ENCODE measurements at regions not wholly inside any gene's neighbourhood (a gene's known extent, or its start where the extent isn't known, plus 50 kb on each side); places are given as distances from the start of the nearest gene placed in this dataset.
A peak's percentile ranks its signal among the peaks of the same experiment; 100 is the strongest.

DNA sequence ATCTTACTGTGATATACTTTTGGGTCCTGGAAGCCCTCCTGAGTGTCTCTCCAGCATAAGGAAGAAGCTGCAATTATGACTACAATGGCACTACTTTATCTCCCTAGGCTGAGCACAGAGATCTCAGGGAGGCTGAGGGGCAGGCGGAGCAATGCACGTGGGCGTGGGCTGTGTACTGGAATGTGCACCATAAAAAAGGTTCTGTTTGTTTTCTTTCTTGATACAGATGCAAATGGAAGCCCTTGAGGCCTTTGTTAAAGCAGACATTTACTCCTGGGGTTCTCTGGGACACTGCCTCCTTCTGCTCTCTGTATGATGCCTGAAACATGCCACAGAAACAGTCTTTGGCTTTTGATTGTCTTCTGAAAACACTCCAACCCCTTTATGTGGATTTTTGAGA lies 79.1 kb upstream of the DLX2 start:
- Mint-ChIP-seq H3K36me3 (peaks cover 0 to 2% (median 0%) of the 10 kb centered on the region in 3 donors), H3K27ac (peak overlapping the region in 1 of 6 donors; percentile 70), H3K27me3 (ENCODE audit: low read depth in 3 of 3) (peaks cover 0 to 4% (median 2%) of the 10 kb centered on the region in 3 donors), H3K9me3 (peaks cover 0 to 1% (median 0%) of the 10 kb centered on the region in 6 donors), H3K4me1 (peaks cover 40 to 42% of the 10 kb centered on the region in 2 donors), H3K4me3 (peak overlapping the region in 3 of 5 donors; percentile 25 to 34 (median 29))
- DNase-seq, result no peak

DNA sequence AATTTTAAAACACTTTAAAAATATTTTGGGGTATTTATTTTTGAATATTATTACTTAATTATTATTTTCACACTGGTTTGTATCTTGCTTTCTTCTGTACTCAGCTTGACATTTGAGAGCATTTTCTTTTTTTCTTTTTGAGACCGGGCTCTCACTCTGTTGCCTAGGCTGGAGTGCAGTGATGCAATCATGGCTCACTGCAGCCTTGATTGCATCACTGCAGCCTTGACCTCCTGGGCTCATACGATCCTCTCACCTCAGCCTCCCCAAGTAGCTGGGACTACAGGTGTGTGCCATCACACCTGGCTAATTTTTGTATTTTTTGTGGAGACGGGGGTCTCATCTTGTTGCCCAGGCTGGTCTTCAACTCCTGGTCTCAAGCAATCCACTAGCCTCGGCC lies 79.9 kb upstream of the DLX2 start:
- Mint-ChIP-seq H3K9me3 (peaks cover 0 to 1% (median 0%) of the 10 kb centered on the region in 6 donors), H3K27ac (no peak overlapping the region)
- DNase-seq, result no peak

DNA sequence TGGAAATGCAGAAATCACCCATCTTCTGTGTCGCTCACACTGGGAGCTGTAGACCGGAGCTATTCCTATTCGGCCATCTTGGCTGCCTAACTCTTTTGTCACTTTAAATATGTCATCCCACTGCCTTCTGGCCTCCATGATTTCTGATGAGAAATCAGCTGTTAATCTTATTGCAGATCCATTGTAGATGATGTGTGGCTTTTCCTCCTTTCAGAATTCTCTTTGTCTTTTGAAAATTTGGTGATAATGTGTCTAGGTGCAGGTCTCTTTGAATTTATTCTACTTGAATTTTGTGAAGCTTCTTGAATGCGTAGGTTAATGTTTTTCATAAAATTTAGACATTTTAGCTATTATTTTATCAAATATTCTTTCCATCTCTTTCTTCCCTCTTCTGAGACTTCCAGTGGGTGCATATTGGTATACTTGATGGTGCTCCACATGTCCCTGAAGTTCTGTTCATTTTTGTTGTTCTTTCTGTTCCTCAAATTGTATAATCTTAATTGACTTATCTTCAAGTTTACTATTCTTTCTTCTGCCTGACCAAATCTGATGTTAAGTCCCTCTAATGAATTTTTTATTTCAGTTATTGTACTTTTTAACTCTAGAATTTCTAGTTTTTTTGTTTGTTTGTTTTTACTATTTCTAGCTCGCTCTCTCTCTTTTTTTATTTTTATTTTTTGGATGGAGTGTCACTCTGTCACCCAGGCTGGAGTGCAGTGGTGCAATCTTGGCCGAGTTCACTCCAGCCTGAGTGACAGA lies 90.8 kb upstream of the DLX2 start:
- Mint-ChIP-seq H3K27ac (no peak overlapping the region), H3K4me1 (peaks cover 19 to 23% of the 10 kb centered on the region in 2 donors), H3K27me3 (ENCODE audit: low read depth in 3 of 3) (peaks cover 0 to 3% (median 2%) of the 10 kb centered on the region in 3 donors), H3K4me3 (no peak overlapping the region), H3K9me3 (peaks cover 13 to 30% (median 24%) of the 10 kb centered on the region in 6 donors), H3K36me3 (peaks cover 10 to 13% (median 12%) of the 10 kb centered on the region in 3 donors)
- DNase-seq, result no peak

More for the DNA sequence above, 79.9 kb upstream of the DLX2 start:
- Mint-ChIP-seq H3K4me1 (peaks cover 40 to 42% of the 10 kb centered on the region in 2 donors), H3K4me3 (no peak overlapping the region), H3K27me3 (ENCODE audit: low read depth in 3 of 3) (peaks cover 0 to 4% (median 2%) of the 10 kb centered on the region in 3 donors), H3K36me3 (peaks cover 0 to 2% (median 0%) of the 10 kb centered on the region in 3 donors)

DNA sequence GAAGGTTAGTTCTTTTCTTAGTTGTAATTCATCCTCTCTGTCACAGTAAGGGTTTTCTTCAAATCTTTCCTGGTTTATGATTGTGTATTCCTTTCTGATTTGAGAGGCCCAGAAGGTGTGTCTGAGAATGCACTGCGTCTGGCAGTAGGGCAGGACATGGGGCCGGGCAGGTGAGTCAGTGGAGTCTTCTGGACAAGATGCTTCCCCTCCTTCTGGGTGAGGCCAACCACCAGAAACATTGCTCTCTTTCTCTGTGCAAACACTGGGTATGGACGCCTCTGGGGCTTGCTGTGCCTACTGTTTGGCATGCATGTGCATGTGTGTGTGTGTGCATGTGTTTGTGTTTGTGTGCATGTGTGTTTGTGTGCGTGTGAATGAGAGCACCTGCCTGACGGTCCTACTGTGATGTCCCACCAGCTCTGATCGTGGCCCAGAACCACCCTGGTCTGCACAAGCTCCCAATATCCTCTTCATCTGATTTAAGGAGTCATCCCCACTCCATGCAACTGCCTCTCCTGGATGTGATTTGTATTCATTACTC lies 93.2 kb upstream of the DLX2 start:
- Mint-ChIP-seq H3K9me3 (peaks cover 13 to 41% (median 29%) of the 10 kb centered on the region in 6 donors), H3K4me3 (peak overlapping the region in 1 of 5 donors; percentile 78)

DNA sequence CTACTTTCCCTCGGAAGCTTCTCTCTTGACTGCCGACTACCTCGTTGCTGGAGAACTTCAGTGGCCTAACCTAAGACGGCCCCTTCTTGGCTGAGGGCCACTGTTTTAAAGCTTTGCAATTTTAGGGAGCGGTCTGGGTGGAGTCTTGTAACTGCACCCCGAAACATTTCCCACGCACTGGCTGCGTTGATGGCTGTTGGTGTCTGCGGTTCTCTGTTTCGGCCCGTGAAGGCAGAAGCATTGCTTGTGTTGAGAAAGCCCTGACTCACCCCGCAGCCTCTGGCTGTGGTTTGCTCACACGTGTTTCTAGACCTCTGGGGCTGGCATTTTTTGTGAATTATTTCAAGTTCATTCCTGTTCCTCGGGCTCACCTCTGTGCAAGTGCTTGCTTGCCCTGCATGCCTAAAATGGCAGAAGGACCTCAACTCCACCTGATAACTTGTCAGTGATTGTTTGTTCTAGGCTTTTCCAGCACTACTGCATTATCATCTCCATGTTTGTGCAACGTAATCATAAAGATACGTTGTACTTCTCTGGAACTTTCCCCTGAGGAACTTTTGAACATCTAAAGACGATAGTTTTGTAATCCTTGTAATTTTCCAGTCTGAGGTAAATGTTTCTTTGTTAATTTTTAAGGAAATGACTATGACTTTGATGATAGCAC lies 94.2 kb upstream of the DLX2 start:
- Mint-ChIP-seq H3K27me3 (ENCODE audit: low read depth in 3 of 3) (peaks cover 2% of the 10 kb centered on the region in 3 donors), H3K9me3 (peaks cover 13 to 41% (median 29%) of the 10 kb centered on the region in 6 donors), H3K36me3 (peaks cover 12 to 17% (median 14%) of the 10 kb centered on the region in 3 donors), H3K27ac (peak overlapping the region in 3 of 6 donors; percentile 20 to 60 (median 54)), H3K4me3 (peak overlapping the region in 4 of 5 donors; percentile 33 to 78 (median 66)), H3K4me1 (peaks cover 19 to 23% of the 10 kb centered on the region in 2 donors)
- peak in 2 of 3 donors; percentile 16 to 27 for DNase-seq

More for the DNA sequence above, 93.2 kb upstream of the DLX2 start:
- DNase-seq, result no peak
- peaks cover 19 to 23% of the 10 kb centered on the region in 2 donors for H3K4me1 Mint-ChIP-seq
- peaks cover 12 to 17% (median 14%) of the 10 kb centered on the region in 3 donors for H3K36me3 Mint-ChIP-seq
- peaks cover 2% of the 10 kb centered on the region in 3 donors for H3K27me3 Mint-ChIP-seq (ENCODE audit: low read depth in 3 of 3)
- peak overlapping the region in 1 of 6 donors; percentile 54 for H3K27ac Mint-ChIP-seq

DNA sequence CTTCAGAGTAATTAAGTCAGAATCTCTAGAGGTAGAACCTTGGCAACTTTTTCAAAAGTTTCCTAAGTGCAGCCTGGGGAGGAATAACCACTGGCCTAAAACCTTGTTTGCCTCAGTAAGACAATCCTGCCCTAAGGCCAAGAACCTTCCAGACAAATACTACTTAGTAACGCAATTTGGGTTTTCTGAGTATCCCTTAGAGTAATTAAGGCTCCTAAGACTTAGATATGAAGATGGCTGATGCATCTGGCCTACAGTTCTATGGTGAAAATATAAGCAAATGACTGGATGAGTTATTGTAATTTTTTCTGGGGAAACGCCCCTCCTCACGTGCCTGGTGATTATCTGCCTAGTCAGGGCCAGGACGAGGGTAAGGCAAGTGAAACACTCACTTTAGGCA lies 95.7 kb upstream of the DLX2 start:
- H3K36me3 Mint-ChIP-seq, result peaks cover 9 to 15% (median 12%) of the 10 kb centered on the region in 3 donors
- peaks cover 19 to 23% of the 10 kb centered on the region in 2 donors for H3K4me1 Mint-ChIP-seq

DNA sequence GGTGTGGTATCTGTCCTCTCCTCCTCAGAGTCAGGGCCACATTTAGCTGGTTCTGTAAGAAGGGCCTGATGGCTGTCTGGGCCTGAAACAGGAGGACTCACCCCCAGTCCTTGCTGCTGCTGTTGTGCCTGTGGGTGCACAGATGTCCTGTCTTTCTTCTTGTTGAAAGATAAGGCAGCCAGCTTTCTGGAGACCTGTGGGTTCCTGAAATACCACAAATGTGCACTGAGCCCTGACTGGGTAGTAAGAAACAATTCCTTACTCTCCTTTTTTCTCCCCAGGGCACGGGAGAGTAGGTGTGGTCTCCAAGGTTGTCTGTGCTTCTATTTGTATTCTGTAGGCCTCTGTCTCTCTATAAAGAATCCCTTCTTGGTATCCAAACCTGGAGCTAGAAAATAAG lies 96.2 kb upstream of the DLX2 start:
- Mint-ChIP-seq H3K27me3 (ENCODE audit: low read depth in 3 of 3) (peaks cover 0 to 2% (median 2%) of the 10 kb centered on the region in 3 donors), H3K4me3 (no peak overlapping the region), H3K4me1 (peaks cover 19 to 23% of the 10 kb centered on the region in 2 donors), H3K36me3 (peaks cover 4 to 12% (median 8%) of the 10 kb centered on the region in 3 donors), H3K27ac (no peak overlapping the region), H3K9me3 (peaks cover 6 to 31% (median 21%) of the 10 kb centered on the region in 6 donors)
- DNase-seq, result no peak

More for the DNA sequence above, 95.7 kb upstream of the DLX2 start:
- Mint-ChIP-seq H3K27me3 (ENCODE audit: low read depth in 3 of 3) (peaks cover 2% of the 10 kb centered on the region in 3 donors), H3K9me3 (peaks cover 10 to 36% (median 26%) of the 10 kb centered on the region in 6 donors), H3K27ac (peak overlapping the region in 1 of 6 donors; percentile 50), H3K4me3 (no peak overlapping the region)
- no peak for DNase-seq

DNA sequence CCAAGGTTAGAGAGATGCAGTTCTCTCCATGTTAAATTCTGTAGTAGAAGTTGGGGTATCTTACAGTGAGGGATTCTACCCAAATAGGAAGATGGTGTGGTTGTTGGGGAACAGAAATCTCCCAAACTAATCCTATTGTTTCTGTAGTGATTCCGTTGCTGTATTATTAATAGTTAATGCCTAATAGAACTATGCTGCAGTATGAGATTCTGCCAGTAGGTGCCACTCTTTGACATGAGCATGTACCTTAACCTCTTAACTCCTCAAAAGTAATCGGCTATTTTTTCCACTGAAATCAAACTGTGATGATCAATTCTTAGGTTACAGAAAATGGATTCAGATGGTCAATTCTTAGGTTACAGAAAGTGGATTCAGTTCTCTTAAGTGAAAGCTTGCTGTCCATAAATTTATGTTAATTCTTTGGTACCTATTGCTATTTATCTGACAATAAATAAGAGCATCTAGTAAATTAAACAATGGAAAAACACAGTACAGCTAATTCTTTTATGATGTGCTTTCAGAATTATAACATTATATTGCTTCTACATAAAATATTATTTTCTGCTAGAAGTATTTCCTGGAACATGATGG lies 97.9 kb upstream of the DLX2 start:
- Mint-ChIP-seq H3K4me3 (no peak overlapping the region), H3K4me1 (peaks cover 18% of the 10 kb centered on the region in 2 donors), H3K9me3 (peaks cover 2 to 16% (median 7%) of the 10 kb centered on the region in 6 donors), H3K27me3 (ENCODE audit: low read depth in 3 of 3) (peaks cover 1 to 2% (median 2%) of the 10 kb centered on the region in 3 donors), H3K36me3 (peaks cover 0 to 4% (median 4%) of the 10 kb centered on the region in 3 donors), H3K27ac (no peak overlapping the region)
- DNase-seq, result no peak

DNA sequence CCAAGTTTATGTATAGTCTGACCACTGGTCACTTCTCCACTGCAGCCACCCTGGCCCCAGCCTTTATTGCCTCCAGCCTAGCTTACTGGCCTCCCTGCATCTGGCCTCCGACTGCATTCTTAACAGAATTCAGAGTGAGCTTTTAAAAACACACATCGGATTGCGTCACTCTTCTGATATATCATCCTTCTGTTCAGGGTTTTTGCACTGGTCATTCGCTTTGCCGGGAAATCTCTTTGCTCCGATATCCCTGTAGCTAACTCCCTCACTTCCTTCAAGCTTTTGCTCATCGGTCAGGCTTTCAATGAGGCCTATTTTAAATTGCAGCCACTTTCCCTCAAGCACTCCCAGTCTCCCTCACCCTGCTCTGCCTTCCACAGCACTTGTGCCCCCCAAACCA lies 101.6 kb upstream of the DLX2 start:
- H3K4me3 Mint-ChIP-seq, result no peak overlapping the region
- no peaks in the 10 kb centered on the region for H3K4me1 Mint-ChIP-seq
- H3K9me3 Mint-ChIP-seq, result peaks cover 0 to 11% (median 5%) of the 10 kb centered on the region in 6 donors
- peaks cover 0 to 4% (median 4%) of the 10 kb centered on the region in 3 donors for H3K36me3 Mint-ChIP-seq
- H3K27me3 Mint-ChIP-seq (ENCODE audit: low read depth in 3 of 3), result peaks cover 2 to 4% (median 3%) of the 10 kb centered on the region in 3 donors
- DNase-seq, result no peak
- no peak overlapping the region for H3K27ac Mint-ChIP-seq

DNA sequence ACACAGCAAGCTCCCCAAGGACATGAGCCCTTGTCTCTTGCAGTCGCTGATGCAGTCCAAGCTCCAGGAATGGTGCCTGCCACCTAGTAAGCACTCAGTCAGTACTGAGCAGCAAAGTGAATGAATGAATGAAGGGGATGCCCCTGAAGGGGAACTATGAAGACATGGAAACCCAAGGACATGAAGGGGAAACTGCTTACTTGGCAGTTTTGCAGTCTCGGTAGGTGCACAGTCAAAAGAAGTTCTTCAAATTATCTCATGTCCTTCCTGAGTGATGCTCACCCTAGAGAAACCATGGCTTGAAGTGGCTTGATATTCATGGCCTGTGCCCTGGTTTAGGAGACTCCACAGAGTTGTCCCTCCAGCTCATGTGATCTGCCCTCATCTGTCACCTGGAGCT lies 102.1 kb upstream of the DLX2 start:
- Mint-ChIP-seq H3K9me3 (peaks cover 0 to 10% (median 5%) of the 10 kb centered on the region in 6 donors), H3K36me3 (peaks cover 0 to 4% (median 4%) of the 10 kb centered on the region in 3 donors), H3K27me3 (ENCODE audit: low read depth in 3 of 3) (peaks cover 2 to 3% (median 2%) of the 10 kb centered on the region in 3 donors), H3K27ac (peak overlapping the region in 1 of 6 donors; percentile 52), H3K4me3 (no peak overlapping the region), H3K4me1 (no peaks in the 10 kb centered on the region)
- DNase-seq, result no peak

DNA sequence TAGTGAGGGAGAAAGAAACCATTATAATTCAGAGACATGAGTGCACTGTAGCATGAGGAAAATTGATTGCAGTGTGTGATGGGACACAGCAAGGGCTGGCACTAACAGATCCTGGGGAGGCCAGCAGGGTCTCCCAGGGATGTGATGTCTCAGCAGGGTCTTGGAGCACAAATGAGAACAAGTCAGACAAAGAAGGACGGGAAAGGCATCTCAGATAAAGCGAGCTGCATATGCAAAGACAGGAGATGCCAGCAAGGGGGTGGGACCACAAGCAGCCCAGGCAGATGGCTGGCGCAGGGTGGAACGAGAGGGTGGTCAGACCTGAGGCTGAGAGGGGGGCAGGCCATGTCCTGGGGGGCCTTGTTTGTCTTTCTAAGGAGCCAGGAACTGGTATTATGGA lies 102.6 kb upstream of the DLX2 start:
- Mint-ChIP-seq H3K36me3 (no peaks in the 10 kb centered on the region), H3K27ac (peak overlapping the region in 1 of 6 donors; percentile 52), H3K4me3 (no peak overlapping the region), H3K4me1 (no peaks in the 10 kb centered on the region), H3K27me3 (ENCODE audit: low read depth in 3 of 3) (peaks cover 2 to 3% (median 2%) of the 10 kb centered on the region in 3 donors), H3K9me3 (peaks cover 0 to 4% (median 2%) of the 10 kb centered on the region in 6 donors)
- no peak for DNase-seq

DNA sequence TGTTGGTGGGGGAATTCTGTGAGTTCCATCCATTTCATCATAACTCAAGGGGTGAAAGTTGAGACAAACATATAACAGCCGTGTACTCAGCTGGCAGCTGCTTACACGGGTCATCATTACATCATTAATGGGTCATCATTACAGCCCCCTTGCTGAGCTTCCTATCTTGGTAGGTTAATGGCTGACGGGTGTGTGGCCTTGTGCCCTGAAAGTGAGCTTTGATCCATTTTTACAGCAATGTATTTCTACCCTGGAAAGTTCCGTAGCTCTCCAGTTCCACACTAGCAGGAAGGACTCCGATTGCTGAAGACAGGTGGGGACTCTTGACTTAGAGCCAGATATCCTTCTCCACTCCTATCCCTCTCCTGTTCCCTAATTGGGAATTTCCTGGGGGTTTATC lies 105.2 kb upstream of the DLX2 start:
- no peak for DNase-seq
- Mint-ChIP-seq H3K27ac (no peak overlapping the region), H3K27me3 (ENCODE audit: low read depth in 3 of 3) (peaks cover 2 to 3% (median 2%) of the 10 kb centered on the region in 3 donors), H3K4me3 (no peak overlapping the region), H3K9me3 (no peaks in the 10 kb centered on the region), H3K4me1 (no peaks in the 10 kb centered on the region), H3K36me3 (no peaks in the 10 kb centered on the region)

DNA sequence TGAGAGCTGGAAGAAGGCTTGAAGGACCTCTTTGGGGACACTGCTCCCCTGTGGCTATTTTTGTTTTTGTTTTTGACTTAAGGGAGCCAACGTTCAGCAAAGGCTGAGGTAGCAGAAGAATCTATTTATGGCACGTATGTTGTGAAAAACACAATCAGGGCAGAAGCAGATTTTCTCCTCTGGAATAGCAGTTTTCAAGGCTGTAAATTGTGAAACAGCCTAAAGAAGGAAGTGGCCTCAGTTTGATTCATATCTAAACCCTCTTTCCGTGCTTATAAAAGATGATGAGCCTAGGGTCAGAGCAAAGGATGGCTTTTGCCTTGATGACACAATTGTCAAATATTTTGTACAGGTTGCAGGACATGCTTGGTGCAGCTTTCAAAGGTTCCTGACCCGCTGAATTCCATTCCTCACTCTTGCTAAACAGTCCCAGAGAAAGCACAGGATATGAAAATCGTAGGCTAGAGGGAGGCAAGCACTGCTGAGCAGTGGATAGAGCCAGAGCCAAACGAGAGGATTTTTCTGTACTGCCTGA lies 106.2 kb upstream of the DLX2 start:
- no peaks in the 10 kb centered on the region for H3K4me1 Mint-ChIP-seq
- H3K27ac Mint-ChIP-seq, result no peak overlapping the region
- peaks cover 2 to 3% (median 2%) of the 10 kb centered on the region in 3 donors for H3K27me3 Mint-ChIP-seq (ENCODE audit: low read depth in 3 of 3)
- DNase-seq, result no peak
- H3K36me3 Mint-ChIP-seq, result no peaks in the 10 kb centered on the region
- no peaks in the 10 kb centered on the region for H3K9me3 Mint-ChIP-seq
- H3K4me3 Mint-ChIP-seq, result no peak overlapping the region
